22Rv1 (cell line): ENCODE measurements at regions not wholly inside any gene's neighbourhood (a gene's known extent, or its start where the extent isn't known, plus 50 kb on each side); places are given as distances from the start of the nearest gene placed in this dataset.
"Not testable (repeated sequence)": the region's sequence is repeated elsewhere in the genome, so short reads cannot be mapped to it uniquely, and the experiment has no call there.

Experiments
- H3K27ac ChIP-seq: fragments of 450-650 bp; 2 replicates; pipeline ENCODE4 v1.5.1; 2017
- ZFX ChIP-seq: fragments of 450-650 bp; IDR thresholded peaks from 2 replicates; pipeline ENCODE4 v1.6.1; 2017; ENCODE audit warnings: antibody characterized with exemption, borderline replicate concordance
- TF ChIP-seq, protein P1 (sequence below): fragments of 450-650 bp; IDR thresholded peaks from 2 replicates; pipeline ENCODE4 v1.5.1; 2017; ENCODE audit warnings: mild to moderate bottlenecking

DNA sequence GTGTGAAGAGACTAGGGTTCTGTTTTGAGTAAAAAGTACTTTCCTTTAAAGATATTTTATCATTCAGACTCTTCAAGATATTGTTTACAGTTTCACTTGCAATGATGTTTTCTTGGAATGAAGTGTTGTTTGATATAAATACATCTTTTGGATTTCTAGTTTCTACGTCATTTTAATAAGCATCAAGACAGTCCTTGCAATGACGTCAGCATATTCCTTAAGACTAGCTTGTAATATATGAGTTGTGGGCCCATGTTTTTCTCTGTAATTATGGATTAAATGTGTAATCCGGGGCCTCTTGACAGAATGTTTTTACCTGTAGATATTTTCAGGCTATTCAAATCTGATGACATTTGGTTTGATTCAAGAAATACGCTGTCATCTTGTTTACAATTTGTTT is 66.1 kb downstream of the RBMX2 start:
- TF ChIP-seq, protein P1, sequence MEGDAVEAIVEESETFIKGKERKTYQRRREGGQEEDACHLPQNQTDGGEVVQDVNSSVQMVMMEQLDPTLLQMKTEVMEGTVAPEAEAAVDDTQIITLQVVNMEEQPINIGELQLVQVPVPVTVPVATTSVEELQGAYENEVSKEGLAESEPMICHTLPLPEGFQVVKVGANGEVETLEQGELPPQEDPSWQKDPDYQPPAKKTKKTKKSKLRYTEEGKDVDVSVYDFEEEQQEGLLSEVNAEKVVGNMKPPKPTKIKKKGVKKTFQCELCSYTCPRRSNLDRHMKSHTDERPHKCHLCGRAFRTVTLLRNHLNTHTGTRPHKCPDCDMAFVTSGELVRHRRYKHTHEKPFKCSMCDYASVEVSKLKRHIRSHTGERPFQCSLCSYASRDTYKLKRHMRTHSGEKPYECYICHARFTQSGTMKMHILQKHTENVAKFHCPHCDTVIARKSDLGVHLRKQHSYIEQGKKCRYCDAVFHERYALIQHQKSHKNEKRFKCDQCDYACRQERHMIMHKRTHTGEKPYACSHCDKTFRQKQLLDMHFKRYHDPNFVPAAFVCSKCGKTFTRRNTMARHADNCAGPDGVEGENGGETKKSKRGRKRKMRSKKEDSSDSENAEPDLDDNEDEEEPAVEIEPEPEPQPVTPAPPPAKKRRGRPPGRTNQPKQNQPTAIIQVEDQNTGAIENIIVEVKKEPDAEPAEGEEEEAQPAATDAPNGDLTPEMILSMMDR = no peak
- TF ChIP-seq ZFX = no peak
- no peak overlapping the region for H3K27ac ChIP-seq

- H3K27ac ChIP-seq = no peak overlapping the region
Measured at GRCh38 chrX:130468395-130468923, 66.7 kb downstream of the RBMX2 start.

GRCh38 chrX:130482871-130483270 is 81.1 kb downstream of the RBMX2 start:
- H3K27ac ChIP-seq = no peak overlapping the region
- TF ChIP-seq ZFX = no peak
- TF ChIP-seq, protein P1 = no peak

More at GRCh38 chrX:130468395-130468923, 66.7 kb downstream of the RBMX2 start:
- TF ChIP-seq, protein P1 = no peak
- TF ChIP-seq ZFX = no peak

GRCh38 chrX:130485870-130486269 is 84.1 kb downstream of the RBMX2 start:
- TF ChIP-seq, protein P1 = no peak
- H3K27ac ChIP-seq = no peak overlapping the region

DNA sequence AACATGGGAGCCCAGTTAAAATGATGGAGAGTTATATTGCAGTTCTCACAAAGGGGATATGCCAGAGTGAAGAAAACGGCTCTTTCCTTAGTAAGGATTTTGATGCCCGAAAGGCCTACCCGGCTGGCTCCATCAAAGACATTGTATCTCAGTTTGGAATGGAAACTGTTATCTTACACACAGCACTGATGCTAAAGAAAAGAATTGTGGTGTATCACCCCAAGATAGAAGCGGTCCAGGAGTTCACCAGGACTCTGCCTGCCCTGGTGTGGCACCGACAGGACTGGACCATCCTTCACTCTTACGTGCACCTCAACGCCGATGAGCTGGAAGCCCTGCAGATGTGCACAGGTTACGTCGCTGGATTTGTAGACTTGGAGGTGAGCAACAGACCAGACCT is 93.7 kb downstream of the RBMX2 start:
- not testable (repeated sequence) for H3K27ac ChIP-seq

DNA sequence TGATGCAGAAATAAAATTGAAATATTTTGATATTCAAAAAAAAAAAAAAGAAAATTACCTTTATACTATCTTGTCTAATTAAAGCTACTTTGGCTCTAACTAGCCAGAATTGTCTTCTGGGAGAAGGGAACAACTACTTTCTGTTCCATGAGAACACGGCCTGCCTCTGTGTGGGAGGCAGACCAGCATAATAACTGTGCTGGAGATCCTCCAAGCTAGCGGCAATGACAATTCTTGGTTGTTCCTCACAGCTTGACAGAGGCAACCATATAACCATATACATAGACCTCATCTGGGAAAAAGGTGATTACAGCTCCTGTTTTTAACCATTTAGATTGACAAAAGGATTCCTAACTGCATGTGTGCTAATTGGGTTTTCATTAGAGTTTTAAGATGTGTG is 95.7 kb downstream of the RBMX2 start:
- TF ChIP-seq, protein P1 = no peak
- TF ChIP-seq ZFX = no peak

GRCh38 chrX:130498653-130499274 is 97.0 kb downstream of the RBMX2 start:
- no peak overlapping the region for H3K27ac ChIP-seq
- TF ChIP-seq ZFX = no peak
- TF ChIP-seq, protein P1 = no peak

More for the DNA sequence above, 95.7 kb downstream of the RBMX2 start:
- no peak overlapping the region for H3K27ac ChIP-seq
